ENCODE measurements at regions not wholly inside any gene's neighbourhood (a gene's known extent, or its start where the extent isn't known, plus 50 kb on each side); places are given as distances from the start of the nearest gene placed in this dataset.

GRCh38 chr18:78090584-78090983 is 840.9 kb downstream of the GALR1 start:
- TF ChIP-seq, protein P1, sequence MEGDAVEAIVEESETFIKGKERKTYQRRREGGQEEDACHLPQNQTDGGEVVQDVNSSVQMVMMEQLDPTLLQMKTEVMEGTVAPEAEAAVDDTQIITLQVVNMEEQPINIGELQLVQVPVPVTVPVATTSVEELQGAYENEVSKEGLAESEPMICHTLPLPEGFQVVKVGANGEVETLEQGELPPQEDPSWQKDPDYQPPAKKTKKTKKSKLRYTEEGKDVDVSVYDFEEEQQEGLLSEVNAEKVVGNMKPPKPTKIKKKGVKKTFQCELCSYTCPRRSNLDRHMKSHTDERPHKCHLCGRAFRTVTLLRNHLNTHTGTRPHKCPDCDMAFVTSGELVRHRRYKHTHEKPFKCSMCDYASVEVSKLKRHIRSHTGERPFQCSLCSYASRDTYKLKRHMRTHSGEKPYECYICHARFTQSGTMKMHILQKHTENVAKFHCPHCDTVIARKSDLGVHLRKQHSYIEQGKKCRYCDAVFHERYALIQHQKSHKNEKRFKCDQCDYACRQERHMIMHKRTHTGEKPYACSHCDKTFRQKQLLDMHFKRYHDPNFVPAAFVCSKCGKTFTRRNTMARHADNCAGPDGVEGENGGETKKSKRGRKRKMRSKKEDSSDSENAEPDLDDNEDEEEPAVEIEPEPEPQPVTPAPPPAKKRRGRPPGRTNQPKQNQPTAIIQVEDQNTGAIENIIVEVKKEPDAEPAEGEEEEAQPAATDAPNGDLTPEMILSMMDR (IDR thresholded peaks at IDR 0.05), result no peak
- TF ChIP-seq POLR2AphosphoS5 (IDR thresholded peaks at IDR 0.05), result no peak
- TF ChIP-seq POLR2A (IDR thresholded peaks at IDR 0.05), result no peak
